ENCODE measurements at regions not wholly inside any gene's neighbourhood (a gene's known extent, or its start where the extent isn't known, plus 50 kb on each side); places are given as distances from the start of the nearest gene placed in this dataset.

DNA sequence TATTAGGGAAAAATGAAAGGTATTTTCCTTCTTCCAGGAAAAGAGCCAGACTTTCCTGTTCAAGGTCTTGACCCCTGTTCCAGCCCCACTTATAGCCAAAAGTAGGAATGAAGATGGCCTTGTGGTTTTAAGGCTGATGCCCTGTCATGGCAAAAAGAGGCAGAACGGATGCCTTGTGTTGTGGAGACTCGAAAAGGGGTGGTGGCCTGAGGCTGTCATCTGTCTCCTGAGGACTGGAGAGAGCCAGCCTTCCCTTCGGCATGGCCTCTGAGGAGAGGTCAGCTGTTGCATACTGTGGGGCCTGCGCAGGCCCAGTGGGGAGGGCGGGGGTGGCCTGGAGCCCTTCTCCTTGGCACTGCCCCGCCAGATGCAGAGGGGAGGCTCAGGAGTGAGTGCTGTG is 166.0 kb upstream of the EEPD1 start:
- no peaks in the 10 kb centered on the region for H3K27me3 ChIP-seq (ENCODE audit: control insufficient read depth in 3 of 3, insufficient read depth in 3 of 3, low read length in 3 of 3)
- no peak overlapping the region for H3K4me3 ChIP-seq (ENCODE audit: low read length in 3 of 3)
- H3K9ac ChIP-seq (ENCODE audit: low read depth in 1 of 3, low read length in 3 of 3): no peak overlapping the region
- no peaks in the 10 kb centered on the region for H3K9me3 ChIP-seq (ENCODE audit: control insufficient read depth in 3 of 3, low read length in 3 of 3)
- no peak overlapping the region for H3K27ac ChIP-seq (ENCODE audit: low read depth, low read length)
- H3K36me3 ChIP-seq (ENCODE audit: control insufficient read depth in 3 of 3, insufficient read depth in 3 of 3, low read length in 3 of 3): no peaks in the 10 kb centered on the region
- peaks cover 7 to 25% (median 11%) of the 10 kb centered on the region in 3 donors for H3K4me1 ChIP-seq (ENCODE audit: control insufficient read depth in 3 of 3, insufficient read depth in 3 of 3, low read length in 3 of 3)

DNA sequence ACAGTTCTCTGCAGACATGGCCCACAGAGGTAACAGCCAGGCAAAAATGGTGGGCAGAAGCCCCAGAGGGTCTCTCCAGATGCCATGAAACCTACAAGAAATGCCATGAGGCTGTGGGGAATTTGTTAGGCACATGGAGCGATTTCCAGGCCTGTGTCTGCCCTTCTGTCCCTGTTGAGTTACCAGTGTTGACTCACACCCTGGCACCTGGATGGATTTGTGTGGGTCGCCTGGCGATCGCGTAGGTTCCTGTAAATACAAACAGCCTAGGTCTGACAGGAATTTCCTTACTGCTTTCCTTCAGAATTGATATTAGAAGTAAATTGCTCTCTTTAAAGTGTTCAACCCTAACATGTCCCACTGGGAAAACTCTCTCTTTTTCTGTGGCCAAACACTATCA is 164.9 kb upstream of the EEPD1 start:
- Histone ChIP-seq H3K9ac (ENCODE audit: low read depth in 1 of 3, low read length in 3 of 3) (no peak overlapping the region), H3K4me3 (ENCODE audit: low read length in 3 of 3) (no peak overlapping the region), H3K27me3 (ENCODE audit: control insufficient read depth in 3 of 3, insufficient read depth in 3 of 3, low read length in 3 of 3) (no peaks in the 10 kb centered on the region), H3K4me1 (ENCODE audit: control insufficient read depth in 3 of 3, insufficient read depth in 3 of 3, low read length in 3 of 3) (peaks cover 7 to 25% (median 11%) of the 10 kb centered on the region in 3 donors), H3K27ac (ENCODE audit: low read depth, low read length) (peak overlapping the region; percentile 61), H3K9me3 (ENCODE audit: control insufficient read depth in 3 of 3, low read length in 3 of 3) (no peaks in the 10 kb centered on the region), H3K36me3 (ENCODE audit: control insufficient read depth in 3 of 3, insufficient read depth in 3 of 3, low read length in 3 of 3) (no peaks in the 10 kb centered on the region)

DNA sequence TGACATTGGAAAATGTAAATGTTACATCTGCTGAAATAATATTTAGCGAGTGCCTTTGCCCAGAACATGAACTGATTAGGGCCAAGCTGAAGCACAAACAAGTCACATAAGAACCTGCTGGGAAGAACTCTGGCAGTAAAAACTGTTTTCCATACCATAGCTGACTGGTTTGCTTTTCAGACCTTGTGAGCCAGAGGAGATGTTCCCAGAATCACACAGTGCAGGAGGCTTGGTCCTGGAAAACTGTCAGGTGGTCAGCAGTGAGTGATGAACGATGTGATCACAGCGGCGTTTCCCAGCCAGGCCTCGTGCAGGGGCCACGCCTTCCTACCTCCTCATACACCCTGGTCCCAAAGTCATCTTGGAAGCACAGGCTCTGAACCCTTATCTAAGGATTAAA is 164.2 kb upstream of the EEPD1 start:
- Histone ChIP-seq H3K36me3 (ENCODE audit: control insufficient read depth in 3 of 3, insufficient read depth in 3 of 3, low read length in 3 of 3) (no peaks in the 10 kb centered on the region), H3K4me1 (ENCODE audit: control insufficient read depth in 3 of 3, insufficient read depth in 3 of 3, low read length in 3 of 3) (peaks cover 7 to 25% (median 11%) of the 10 kb centered on the region in 3 donors), H3K27ac (ENCODE audit: low read depth, low read length) (peak overlapping the region; percentile 61), H3K9me3 (ENCODE audit: control insufficient read depth in 3 of 3, low read length in 3 of 3) (no peaks in the 10 kb centered on the region), H3K9ac (ENCODE audit: low read depth in 1 of 3, low read length in 3 of 3) (peak overlapping the region in 1 of 3 donors; percentile 8), H3K4me3 (ENCODE audit: low read length in 3 of 3) (no peak overlapping the region), H3K27me3 (ENCODE audit: control insufficient read depth in 3 of 3, insufficient read depth in 3 of 3, low read length in 3 of 3) (no peaks in the 10 kb centered on the region)

DNA sequence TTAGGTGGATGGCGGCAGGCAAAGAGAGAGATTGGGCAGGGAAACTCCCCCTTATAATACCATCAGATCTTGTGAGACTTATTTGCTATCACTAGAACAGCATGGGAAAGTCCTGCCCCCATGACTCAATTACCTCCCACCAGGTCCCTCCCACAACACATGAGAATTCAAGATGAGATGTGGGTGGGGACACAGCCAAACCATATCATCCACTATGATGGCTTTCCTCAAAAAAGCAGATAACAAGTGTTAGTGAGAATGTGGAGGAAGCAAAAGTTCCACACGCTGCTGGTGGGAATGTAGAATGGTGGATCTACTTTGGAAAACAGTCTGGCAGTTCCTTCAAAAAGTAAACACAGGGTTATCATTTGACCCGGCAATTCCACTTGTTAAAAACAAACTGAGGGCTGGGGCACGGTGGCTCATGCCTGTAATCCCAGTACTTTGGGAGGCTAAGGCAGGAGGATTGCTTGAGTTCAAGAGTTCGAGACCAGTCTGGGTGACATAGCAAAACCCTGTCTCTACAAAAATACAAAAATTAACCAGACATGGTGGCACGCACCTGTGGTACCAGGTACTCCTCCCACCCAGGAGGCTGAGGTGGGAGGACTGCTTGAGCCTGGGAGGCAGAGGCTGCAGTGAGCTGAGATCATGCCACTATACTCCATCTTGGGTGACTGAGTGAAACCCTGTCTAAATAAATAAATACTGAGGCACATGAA is 161.4 kb upstream of the EEPD1 start:
- no peaks in the 10 kb centered on the region for H3K27me3 ChIP-seq (ENCODE audit: control insufficient read depth in 3 of 3, insufficient read depth in 3 of 3, low read length in 3 of 3)
- peaks cover 7 to 21% (median 11%) of the 10 kb centered on the region in 3 donors for H3K4me1 ChIP-seq (ENCODE audit: control insufficient read depth in 3 of 3, insufficient read depth in 3 of 3, low read length in 3 of 3)
- H3K27ac ChIP-seq (ENCODE audit: low read depth, low read length): no peak overlapping the region
- H3K9me3 ChIP-seq (ENCODE audit: control insufficient read depth in 3 of 3, low read length in 3 of 3): no peaks in the 10 kb centered on the region
- no peak overlapping the region for H3K9ac ChIP-seq (ENCODE audit: low read depth in 1 of 3, low read length in 3 of 3)
- H3K36me3 ChIP-seq (ENCODE audit: control insufficient read depth in 3 of 3, insufficient read depth in 3 of 3, low read length in 3 of 3): no peaks in the 10 kb centered on the region
- no peak overlapping the region for H3K4me3 ChIP-seq (ENCODE audit: low read length in 3 of 3)

DNA sequence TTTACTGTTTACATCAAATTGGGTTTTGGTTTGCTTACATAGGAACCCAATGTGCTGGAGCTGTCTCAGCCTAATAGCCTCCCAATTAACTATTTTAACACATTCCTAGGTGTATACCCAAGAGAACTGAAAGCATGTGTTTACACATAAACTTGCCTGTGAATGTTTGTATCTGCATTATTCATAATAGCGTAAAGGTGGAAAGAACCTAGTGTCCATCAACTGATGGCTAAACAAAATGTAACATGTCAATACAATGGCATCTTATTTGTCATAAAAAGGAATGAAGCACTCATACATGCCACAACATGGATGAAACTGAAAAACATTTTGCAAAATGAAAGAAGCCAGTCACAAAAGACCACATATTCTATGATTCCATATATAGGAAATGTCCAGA is 160.6 kb upstream of the EEPD1 start:
- no peak overlapping the region for H3K4me3 ChIP-seq (ENCODE audit: low read length in 3 of 3)
- H3K27ac ChIP-seq (ENCODE audit: low read depth, low read length): no peak overlapping the region
- no peak overlapping the region for H3K9ac ChIP-seq (ENCODE audit: low read depth in 1 of 3, low read length in 3 of 3)
- peaks cover 7 to 16% (median 7%) of the 10 kb centered on the region in 3 donors for H3K4me1 ChIP-seq (ENCODE audit: control insufficient read depth in 3 of 3, insufficient read depth in 3 of 3, low read length in 3 of 3)
- no peaks in the 10 kb centered on the region for H3K9me3 ChIP-seq (ENCODE audit: control insufficient read depth in 3 of 3, low read length in 3 of 3)
- no peaks in the 10 kb centered on the region for H3K36me3 ChIP-seq (ENCODE audit: control insufficient read depth in 3 of 3, insufficient read depth in 3 of 3, low read length in 3 of 3)
- no peaks in the 10 kb centered on the region for H3K27me3 ChIP-seq (ENCODE audit: control insufficient read depth in 3 of 3, insufficient read depth in 3 of 3, low read length in 3 of 3)

DNA sequence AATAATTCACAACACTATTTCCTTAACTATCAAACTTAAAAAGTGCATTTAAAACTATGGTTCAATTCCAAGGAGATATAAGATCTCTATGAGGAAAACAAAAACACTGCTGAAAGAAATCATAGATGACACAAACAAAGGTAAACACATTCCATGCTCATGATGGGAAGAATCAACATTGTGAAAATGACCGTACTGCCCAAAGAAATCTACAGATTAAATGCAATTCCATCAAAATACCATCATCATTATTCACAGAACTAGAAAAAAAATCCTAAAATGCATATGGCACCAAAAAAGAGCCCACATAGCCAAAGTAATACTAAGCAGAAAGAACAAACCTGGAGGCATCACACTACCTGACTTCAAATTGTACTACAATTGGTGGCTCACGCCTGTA is 159.9 kb upstream of the EEPD1 start:
- no peak overlapping the region for H3K27ac ChIP-seq (ENCODE audit: low read depth, low read length)
- no peak overlapping the region for H3K9ac ChIP-seq (ENCODE audit: low read depth in 1 of 3, low read length in 3 of 3)
- H3K9me3 ChIP-seq (ENCODE audit: control insufficient read depth in 3 of 3, low read length in 3 of 3): no peaks in the 10 kb centered on the region
- peaks cover 4 to 9% (median 5%) of the 10 kb centered on the region in 3 donors for H3K4me1 ChIP-seq (ENCODE audit: control insufficient read depth in 3 of 3, insufficient read depth in 3 of 3, low read length in 3 of 3)
- no peaks in the 10 kb centered on the region for H3K27me3 ChIP-seq (ENCODE audit: control insufficient read depth in 3 of 3, insufficient read depth in 3 of 3, low read length in 3 of 3)
- H3K4me3 ChIP-seq (ENCODE audit: low read length in 3 of 3): no peak overlapping the region
- H3K36me3 ChIP-seq (ENCODE audit: control insufficient read depth in 3 of 3, insufficient read depth in 3 of 3, low read length in 3 of 3): no peaks in the 10 kb centered on the region

DNA sequence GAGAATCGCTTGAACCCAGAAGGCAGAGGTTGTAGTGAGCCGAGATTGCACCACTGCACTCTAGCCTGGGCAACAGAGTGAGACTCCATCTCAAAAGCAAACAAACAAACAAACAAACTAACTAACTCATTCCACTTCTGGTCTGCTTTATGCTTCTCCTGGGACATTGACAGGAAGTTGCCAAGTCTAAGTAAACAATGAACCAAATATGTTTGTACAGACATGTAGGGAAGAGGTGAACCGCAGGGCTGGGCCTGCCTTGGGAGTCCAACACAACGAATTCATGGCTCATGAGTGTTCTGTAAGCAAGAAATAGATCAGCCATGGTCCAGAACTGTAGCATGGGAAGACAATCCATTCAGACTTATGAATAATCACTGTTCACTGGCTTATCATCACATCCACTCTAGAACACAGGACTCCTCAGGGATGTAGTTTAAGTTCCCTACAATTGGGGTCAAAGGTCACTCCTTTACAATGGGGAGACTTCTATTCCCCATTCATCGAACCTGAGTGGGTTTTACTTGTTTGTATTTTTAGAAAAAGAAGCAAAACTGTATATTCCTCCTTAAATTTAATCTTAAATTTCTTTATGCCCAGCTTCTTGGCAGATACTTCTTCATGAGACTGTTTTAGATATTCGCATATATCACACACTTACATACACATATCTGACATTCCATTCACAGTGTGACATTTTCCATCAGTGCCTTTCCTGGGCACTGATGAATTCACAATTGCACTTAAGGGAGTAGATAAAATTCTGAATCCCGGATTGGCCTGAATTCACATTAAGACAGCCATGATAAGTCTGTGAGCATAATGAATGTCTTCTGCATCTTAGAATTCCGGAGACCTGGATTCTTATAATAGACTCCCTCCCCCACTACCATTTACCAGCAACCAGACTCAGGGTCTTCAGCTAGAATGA is 159.1 kb upstream of the EEPD1 start:
- no peak overlapping the region for H3K4me3 ChIP-seq (ENCODE audit: low read length in 3 of 3)
- no peaks in the 10 kb centered on the region for H3K27me3 ChIP-seq (ENCODE audit: control insufficient read depth in 3 of 3, insufficient read depth in 3 of 3, low read length in 3 of 3)
- H3K9ac ChIP-seq (ENCODE audit: low read depth in 1 of 3, low read length in 3 of 3): no peak overlapping the region
- peaks cover 0 to 5% (median 0%) of the 10 kb centered on the region in 3 donors for H3K4me1 ChIP-seq (ENCODE audit: control insufficient read depth in 3 of 3, insufficient read depth in 3 of 3, low read length in 3 of 3)
- no peaks in the 10 kb centered on the region for H3K36me3 ChIP-seq (ENCODE audit: control insufficient read depth in 3 of 3, insufficient read depth in 3 of 3, low read length in 3 of 3)
- no peak overlapping the region for H3K27ac ChIP-seq (ENCODE audit: low read depth, low read length)
- H3K9me3 ChIP-seq (ENCODE audit: control insufficient read depth in 3 of 3, low read length in 3 of 3): no peaks in the 10 kb centered on the region

DNA sequence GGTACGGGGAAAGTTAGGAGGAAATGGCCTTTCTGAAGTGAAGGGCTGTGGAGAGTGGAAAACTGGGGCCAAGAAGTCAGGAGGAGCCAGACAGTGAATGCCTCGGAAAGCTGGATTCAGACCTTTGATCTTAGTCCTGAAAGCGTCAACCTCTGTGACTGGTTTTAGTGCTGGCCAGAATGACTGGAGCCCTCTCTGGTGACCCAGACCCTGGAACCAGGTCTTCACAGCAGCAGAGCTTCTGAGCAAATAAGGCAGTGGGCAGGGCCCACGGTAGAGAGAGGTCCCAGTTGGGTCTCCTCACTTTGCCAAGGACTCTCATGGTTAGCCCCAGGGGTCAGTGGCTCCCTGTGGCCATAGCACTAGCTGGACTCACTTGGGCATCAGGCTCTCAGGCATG is 157.7 kb upstream of the EEPD1 start:
- H3K4me1 ChIP-seq (ENCODE audit: control insufficient read depth in 3 of 3, insufficient read depth in 3 of 3, low read length in 3 of 3): no peaks in the 10 kb centered on the region
- no peaks in the 10 kb centered on the region for H3K27me3 ChIP-seq (ENCODE audit: control insufficient read depth in 3 of 3, insufficient read depth in 3 of 3, low read length in 3 of 3)
- H3K4me3 ChIP-seq (ENCODE audit: low read length in 3 of 3): no peak overlapping the region
- no peak overlapping the region for H3K27ac ChIP-seq (ENCODE audit: low read depth, low read length)
- no peaks in the 10 kb centered on the region for H3K9me3 ChIP-seq (ENCODE audit: control insufficient read depth in 3 of 3, low read length in 3 of 3)
- H3K9ac ChIP-seq (ENCODE audit: low read depth in 1 of 3, low read length in 3 of 3): no peak overlapping the region
- no peaks in the 10 kb centered on the region for H3K36me3 ChIP-seq (ENCODE audit: control insufficient read depth in 3 of 3, insufficient read depth in 3 of 3, low read length in 3 of 3)

DNA sequence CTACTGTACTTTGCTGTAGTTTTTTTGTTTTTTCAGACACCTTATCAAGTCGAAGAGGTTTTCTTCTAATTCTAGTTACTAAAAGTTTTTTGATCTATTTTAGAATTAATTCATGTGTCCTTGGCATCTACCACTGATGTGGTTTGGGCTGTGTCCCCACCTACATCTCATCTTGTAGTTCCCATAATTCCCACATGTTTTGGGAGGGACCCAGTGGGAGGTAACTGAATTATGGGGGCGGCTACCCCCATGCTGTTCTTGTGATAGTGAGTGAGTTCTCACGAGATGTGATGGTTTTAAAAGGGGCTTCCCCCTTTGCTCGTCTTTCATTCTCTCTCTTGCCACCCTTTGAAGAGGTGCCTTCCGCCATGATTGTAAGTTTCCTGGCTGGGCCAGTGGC is 154.6 kb upstream of the EEPD1 start:
- Histone ChIP-seq H3K9ac (ENCODE audit: low read depth in 1 of 3, low read length in 3 of 3) (no peak overlapping the region), H3K9me3 (ENCODE audit: control insufficient read depth in 3 of 3, low read length in 3 of 3) (no peaks in the 10 kb centered on the region), H3K4me1 (ENCODE audit: control insufficient read depth in 3 of 3, insufficient read depth in 3 of 3, low read length in 3 of 3) (no peaks in the 10 kb centered on the region), H3K36me3 (ENCODE audit: control insufficient read depth in 3 of 3, insufficient read depth in 3 of 3, low read length in 3 of 3) (no peaks in the 10 kb centered on the region), H3K4me3 (ENCODE audit: low read length in 3 of 3) (no peak overlapping the region), H3K27ac (ENCODE audit: low read depth, low read length) (no peak overlapping the region), H3K27me3 (ENCODE audit: control insufficient read depth in 3 of 3, insufficient read depth in 3 of 3, low read length in 3 of 3) (no peaks in the 10 kb centered on the region)

DNA sequence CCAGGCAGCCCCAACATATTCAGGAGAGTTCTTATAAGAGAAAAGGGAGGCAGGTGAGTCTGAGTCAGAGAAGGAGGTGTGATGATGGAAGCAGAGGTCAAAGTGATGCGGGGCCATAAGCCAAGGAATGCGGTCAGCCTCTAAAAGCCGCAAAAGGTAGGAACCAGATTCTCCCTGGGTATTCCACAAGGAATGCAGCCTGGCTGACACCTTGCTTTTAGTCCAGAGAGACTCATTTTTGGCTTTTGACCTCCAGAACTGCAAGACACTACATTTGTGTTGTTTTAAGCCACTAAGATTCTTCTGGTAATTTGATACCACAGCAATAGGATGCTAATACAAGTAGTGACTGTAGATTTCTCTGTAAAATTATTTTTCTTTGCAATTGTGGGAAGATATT is 151.5 kb upstream of the EEPD1 start:
- Histone ChIP-seq H3K36me3 (ENCODE audit: control insufficient read depth in 3 of 3, insufficient read depth in 3 of 3, low read length in 3 of 3) (no peaks in the 10 kb centered on the region), H3K9ac (ENCODE audit: low read depth in 1 of 3, low read length in 3 of 3) (no peak overlapping the region), H3K27me3 (ENCODE audit: control insufficient read depth in 3 of 3, insufficient read depth in 3 of 3, low read length in 3 of 3) (no peaks in the 10 kb centered on the region), H3K27ac (ENCODE audit: low read depth, low read length) (no peak overlapping the region), H3K9me3 (ENCODE audit: control insufficient read depth in 3 of 3, low read length in 3 of 3) (no peaks in the 10 kb centered on the region), H3K4me1 (ENCODE audit: control insufficient read depth in 3 of 3, insufficient read depth in 3 of 3, low read length in 3 of 3) (no peaks in the 10 kb centered on the region), H3K4me3 (ENCODE audit: low read length in 3 of 3) (no peak overlapping the region)

All from skeletal muscle tissue (tissue), 3 donors.